CD14-positive monocyte (primary cell): ENCODE measurements at regions not wholly inside any gene's neighbourhood (a gene's known extent, or its start where the extent isn't known, plus 50 kb on each side); places are given as distances from the start of the nearest gene placed in this dataset.

Experiments used
- DNase-seq, 3 donors: peaks; one replicate each; pipeline ENCODE4 v3.0.0-alpha.2; 2011 to 2022
- H2AFZ ChIP-seq: 2 replicates; pipeline ENCODE4 v1.6.0; 2012; ENCODE audit warnings: mild to moderate bottlenecking, low read depth, low read length, inconsistent platforms; ENCODE audit not compliant: insufficient read depth, poor library complexity, severe bottlenecking
- H3K27ac ChIP-seq, 2 donors: 1 replicate in 1 of 2; 2 replicates in 1 of 2; pipeline ENCODE4 v1.5.1; 2012 to 2013; ENCODE audit warnings: low read length in 2 of 2, control low read depth in 1 of 2, inconsistent platforms in 1 of 2, low read depth in 1 of 2, mild to moderate bottlenecking in 1 of 2
- H3K27me3 ChIP-seq, 2 donors: one replicate each; pipeline versions ENCODE4 v1.6.0 to v1.6.1; 2011 to 2013; ENCODE audit warnings: low read length in 2 of 2; ENCODE audit not compliant: control insufficient read depth in 2 of 2, insufficient read depth in 2 of 2
- H3K36me3 ChIP-seq, 2 donors: replicated peaks in 1 of 2; 1 replicate in 1 of 2; 2 replicates in 1 of 2; pipeline versions ENCODE4 v1.5.1 to v1.6.1; 2012 to 2013; ENCODE audit warnings: low read length in 2 of 2, control low read depth in 1 of 2, inconsistent platforms in 1 of 2, mild to moderate bottlenecking in 1 of 2; ENCODE audit not compliant: insufficient read depth in 2 of 2, control insufficient read depth in 1 of 2
- H3K4me1 ChIP-seq, 2 donors: 1 replicate in 1 of 2; 2 replicates in 1 of 2; pipeline versions ENCODE4 v1.5.1 to v1.6.1; 2012 to 2013; ENCODE audit warnings: low read length in 2 of 2, control low read depth in 1 of 2, inconsistent platforms in 1 of 2, mild to moderate bottlenecking in 1 of 2, moderate library complexity in 1 of 2; ENCODE audit not compliant: insufficient read depth in 2 of 2, control insufficient read depth in 1 of 2
- H3K4me2 ChIP-seq: replicated peaks from 2 replicates; pipeline ENCODE3; 2012; ENCODE audit warnings: low read length, moderate library complexity, mild to moderate bottlenecking; ENCODE audit not compliant: poor library complexity, severe bottlenecking; ENCODE audit errors: extremely low read depth
- H3K4me3 ChIP-seq, 3 experiments: fragments of 200-600 bp in 1 of 3; sonication (generic) in 1 of 3; replicated peaks in 1 of 3; 1 replicate in 2 of 3; 2 replicates in 1 of 3; pipeline ENCODE4 v1.5.1; 2011 to 2013; ENCODE audit warnings: low read length in 3 of 3, mild to moderate bottlenecking in 3 of 3, control low read depth in 2 of 3, low read depth in 2 of 3, inconsistent platforms in 1 of 3, moderate library complexity in 1 of 3
- H3K79me2 ChIP-seq: 2 replicates; pipeline ENCODE4 v1.6.0; 2012; ENCODE audit warnings: mild to moderate bottlenecking, control low read depth, inconsistent platforms, low read length, moderate library complexity; ENCODE audit not compliant: insufficient read depth
- H3K9ac ChIP-seq: 2 replicates; pipeline ENCODE4 v1.6.0; 2017; ENCODE audit warnings: low read length, mild to moderate bottlenecking; ENCODE audit not compliant: insufficient read depth, poor library complexity, severe bottlenecking
- H3K9me3 ChIP-seq, 2 donors: replicated peaks in 1 of 2; 1 replicate in 1 of 2; 2 replicates in 1 of 2; pipeline versions ENCODE4 v1.5.1 to v1.6.1; 2012 to 2013; ENCODE audit warnings: low read length in 2 of 2, control low read depth in 1 of 2; ENCODE audit not compliant: control insufficient read depth in 1 of 2, insufficient read depth in 1 of 2
- H4K20me1 ChIP-seq: 2 replicates; pipeline ENCODE4 v1.6.0; 2012; ENCODE audit warnings: mild to moderate bottlenecking, low read length, control low read depth, moderate library complexity; ENCODE audit not compliant: insufficient read depth
- H3K27ac Mint-ChIP-seq, 7 donors: one replicate each; pipeline ENCODE4 v1.8.0; 2020; ENCODE audit warnings: mild to moderate bottlenecking in 7 of 7, mixed read lengths in 7 of 7, moderate library complexity in 6 of 7, inconsistent platforms in 2 of 7
- H3K27me3 Mint-ChIP-seq, 3 donors: one replicate each; pipeline ENCODE4 v1.8.0; 2021 to 2022; ENCODE audit warnings: low read depth in 3 of 3, mild to moderate bottlenecking in 3 of 3, mixed read lengths in 3 of 3, moderate library complexity in 3 of 3, inconsistent platforms in 1 of 3
- H3K36me3 Mint-ChIP-seq, 2 donors: one replicate each; pipeline ENCODE4 v1.8.0; 2020; ENCODE audit warnings: mixed read lengths in 2 of 2, inconsistent platforms in 1 of 2, mild to moderate bottlenecking in 1 of 2
- H3K4me1 Mint-ChIP-seq: one replicate; pipeline ENCODE4 v1.8.0; 2020; ENCODE audit warnings: mild to moderate bottlenecking, mixed read lengths
- H3K4me3 Mint-ChIP-seq, 2 donors: one replicate each; pipeline ENCODE4 v1.8.0; 2020; ENCODE audit warnings: mild to moderate bottlenecking in 2 of 2, mixed read lengths in 2 of 2, moderate library complexity in 1 of 2
- H3K9me3 Mint-ChIP-seq, 7 donors: one replicate each; pipeline ENCODE4 v1.8.0; 2020 to 2022; ENCODE audit warnings: mixed read lengths in 7 of 7, mild to moderate bottlenecking in 6 of 7, moderate library complexity in 6 of 7, inconsistent platforms in 2 of 7
- WGBS: methylation state at CpG from one replicate; pipeline ENCODE4 v1.1.5; 2013; ENCODE audit warnings: missing lambda C conversion rate; ENCODE audit not compliant: insufficient coverage; 5-methylcytosine and 5-hydroxymethylcytosine counted together
- intact Hi-C, 2 donors: fragments of 100-400 bp; cut with micrococcal nuclease; formaldehyde crosslinking; loops; one replicate each; pipeline versions ENCODE4 v1.15.0 to v1.15.1; 2023
- TF ChIP-seq, protein P1 (sequence below): fragments of 200-600 bp; IDR thresholded peaks from one replicate; pipeline ENCODE4 v1.8.0; 2022; ENCODE audit warnings: antibody characterized with exemption, mild to moderate bottlenecking

DNA sequence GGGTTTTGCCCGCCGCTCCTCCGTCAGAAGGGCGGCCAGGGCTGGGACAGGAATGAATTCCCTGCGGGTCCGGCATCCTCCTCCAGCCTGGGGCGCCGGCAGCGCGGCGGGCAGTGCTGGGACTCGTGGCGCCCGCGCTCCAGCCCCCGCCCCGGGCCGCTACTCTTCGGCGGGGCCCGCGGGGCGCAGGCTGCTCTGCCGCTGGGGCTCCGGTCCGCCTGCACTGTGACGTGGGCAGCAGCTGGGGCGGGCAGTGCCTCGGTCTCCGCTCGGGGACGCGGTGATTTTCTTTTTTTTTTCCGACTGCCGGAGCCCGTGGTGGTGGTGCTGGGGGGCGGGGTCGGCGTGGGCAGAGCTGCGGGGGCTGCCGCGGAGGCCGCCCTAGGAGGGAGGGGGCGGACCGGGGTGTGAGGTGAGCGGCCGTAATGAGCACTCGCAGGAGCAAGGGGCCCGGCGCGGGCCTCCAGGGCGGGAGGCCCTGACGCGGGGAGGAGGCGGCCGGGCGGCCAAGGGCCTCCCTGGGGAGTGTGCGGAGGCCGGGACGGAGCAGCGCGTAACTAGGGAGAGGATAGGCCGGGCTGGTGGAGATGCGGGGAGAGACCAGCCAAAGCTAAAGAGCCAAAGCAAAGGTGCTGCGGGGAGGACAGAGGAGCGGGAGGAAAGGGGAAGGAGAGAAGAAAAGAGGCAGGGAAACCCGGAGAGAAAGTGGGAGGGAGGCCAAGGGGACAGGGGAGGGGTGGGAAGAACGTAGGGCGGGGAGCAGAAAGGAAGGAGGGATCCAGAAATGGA is 73.3 kb upstream of the ZBED5 start:
- peak overlapping the region in 1 of 2 donors; percentile 24 for H3K27ac ChIP-seq

More for the DNA sequence above, 73.3 kb upstream of the ZBED5 start:
- Mint-ChIP-seq H3K4me3 (peak overlapping the region; percentile 90 to 96), H3K4me1 (peaks cover 16% of the 10 kb centered on the region), H3K9me3 (peaks cover 0 to 6% (median 2%) of the 10 kb centered on the region in 7 donors), H3K36me3 (peaks cover 0 to 7% of the 10 kb centered on the region in 2 donors), H3K27me3 (peaks cover 55 to 81% (median 65%) of the 10 kb centered on the region in 3 donors), H3K27ac (peak overlapping the region in 6 of 7 donors; percentile 35 to 91 (median 77))
- H3K27me3 ChIP-seq: peaks cover 37 to 69% of the 10 kb centered on the region in 2 donors
- H3K4me1 ChIP-seq: peaks cover 15 to 29% of the 10 kb centered on the region in 2 donors
- no peaks in the 10 kb centered on the region for H3K9me3 ChIP-seq
- H3K4me3 ChIP-seq: peak overlapping the region; percentile 40 to 78 (median 62)
- DNase-seq: peak; percentile 29 to 45 (median 39)
- H3K9ac ChIP-seq: peak overlapping the region; percentile 73
- TF ChIP-seq, protein P1, sequence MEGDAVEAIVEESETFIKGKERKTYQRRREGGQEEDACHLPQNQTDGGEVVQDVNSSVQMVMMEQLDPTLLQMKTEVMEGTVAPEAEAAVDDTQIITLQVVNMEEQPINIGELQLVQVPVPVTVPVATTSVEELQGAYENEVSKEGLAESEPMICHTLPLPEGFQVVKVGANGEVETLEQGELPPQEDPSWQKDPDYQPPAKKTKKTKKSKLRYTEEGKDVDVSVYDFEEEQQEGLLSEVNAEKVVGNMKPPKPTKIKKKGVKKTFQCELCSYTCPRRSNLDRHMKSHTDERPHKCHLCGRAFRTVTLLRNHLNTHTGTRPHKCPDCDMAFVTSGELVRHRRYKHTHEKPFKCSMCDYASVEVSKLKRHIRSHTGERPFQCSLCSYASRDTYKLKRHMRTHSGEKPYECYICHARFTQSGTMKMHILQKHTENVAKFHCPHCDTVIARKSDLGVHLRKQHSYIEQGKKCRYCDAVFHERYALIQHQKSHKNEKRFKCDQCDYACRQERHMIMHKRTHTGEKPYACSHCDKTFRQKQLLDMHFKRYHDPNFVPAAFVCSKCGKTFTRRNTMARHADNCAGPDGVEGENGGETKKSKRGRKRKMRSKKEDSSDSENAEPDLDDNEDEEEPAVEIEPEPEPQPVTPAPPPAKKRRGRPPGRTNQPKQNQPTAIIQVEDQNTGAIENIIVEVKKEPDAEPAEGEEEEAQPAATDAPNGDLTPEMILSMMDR: peak; percentile 4
- intact Hi-C loops: loop anchor here (2.0 to 10.0 kb wide), 5 partner anchors 16 to 856 kb away; partner anchors contain the start of gene ZBED5 (in 1 of the 2)
- no peaks in the 10 kb centered on the region for H4K20me1 ChIP-seq
- WGBS: under 1% methylated on average over 53 of the region's 69 CpGs
- H3K36me3 ChIP-seq: no peaks in the 10 kb centered on the region
- peak overlapping the region; percentile 95 for H2AFZ ChIP-seq
- peak overlapping the region; percentile 87 for H3K4me2 ChIP-seq
- H3K79me2 ChIP-seq: no peaks in the 10 kb centered on the region
